Uterus (tissue), 3 donors: ENCODE measurements at regions not wholly inside any gene's neighbourhood (a gene's known extent, or its start where the extent isn't known, plus 50 kb on each side); places are given as distances from the start of the nearest gene placed in this dataset.
A peak's percentile ranks its signal among the peaks of the same experiment; 100 is the strongest.

Source experiments
- DNase-seq, 2 donors: peaks; one replicate each; pipeline ENCODE4 v3.0.0-alpha.2; 2019 to 2020
- H3K27ac ChIP-seq, 2 donors: fragments of 200-600 bp; sonication (generic); 1 replicate in 1 of 2; 2 replicates in 1 of 2; pipeline ENCODE4 v1.5.1; 2016 to 2018
- H3K27me3 ChIP-seq, 2 donors: fragments of 200-600 bp; sonication (generic); one replicate each; pipeline ENCODE4 v1.5.1; 2018 to 2019; ENCODE audit warnings: control low read depth in 1 of 2
- H3K36me3 ChIP-seq, 2 donors: fragments of 200-600 bp; sonication (generic); one replicate each; pipeline ENCODE4 v1.5.1; 2019; ENCODE audit warnings: control low read depth in 1 of 2
- H3K4me1 ChIP-seq, 2 donors: fragments of 200-600 bp; sonication (generic); one replicate each; pipeline ENCODE4 v1.5.1; 2018 to 2019; ENCODE audit warnings: control low read depth in 1 of 2
- H3K4me3 ChIP-seq, 2 donors: fragments of 200-600 bp; sonication (generic); 1 replicate in 1 of 2; 2 replicates in 1 of 2; pipeline ENCODE4 v1.5.1; 2018 to 2019; ENCODE audit warnings: mild to moderate bottlenecking in 1 of 2
- H3K9me3 ChIP-seq, 2 donors: fragments of 200-600 bp; sonication (generic); one replicate each; pipeline ENCODE4 v1.5.1; 2019; ENCODE audit warnings: control low read depth in 1 of 2
- CTCF ChIP-seq, 4 experiments: fragments of 200-600 bp in 2 of 4; fragments of 450-650 bp in 2 of 4; sonication (generic) in 2 of 4; IDR thresholded peaks; one replicate each; pipeline ENCODE4 v1.5.1; 2016 to 2019; ENCODE audit warnings: antibody characterized with exemption in 4 of 4, mild to moderate bottlenecking in 2 of 4, moderate library complexity in 1 of 4
- POLR2A ChIP-seq, 2 donors: fragments of 450-650 bp; IDR thresholded peaks; one replicate each; pipeline ENCODE4 v1.6.1; 2016; ENCODE audit warnings: antibody characterized with exemption in 2 of 2, mild to moderate bottlenecking in 1 of 2, moderate library complexity in 1 of 2
- intact Hi-C: fragments of 100-400 bp; cut with DNase I; formaldehyde crosslinking; loops from one replicate; pipeline ENCODE4 v1.15.1; 2023; ENCODE audit warnings: low total_unique reads
- donor health status: DM: yes; HTN: yes; CAD: no.

- Histone ChIP-seq H3K36me3 (no peaks in the 10 kb centered on the region), H3K9me3 (no peaks in the 10 kb centered on the region), H3K4me1 (no peaks in the 10 kb centered on the region), H3K27ac (no peak overlapping the region), H3K4me3 (no peak overlapping the region), H3K27me3 (no peaks in the 10 kb centered on the region)
- intact Hi-C loops = no loop called here
- no peak for DNase-seq
- TF ChIP-seq POLR2A (IDR thresholded peaks at IDR 0.05) (no peak), CTCF (IDR thresholded peaks at IDR 0.05) (no peak)
These were observed 524.6 kb upstream of the NOX3 start for GRCh38 chr6:155980014-155980767.

DNA sequence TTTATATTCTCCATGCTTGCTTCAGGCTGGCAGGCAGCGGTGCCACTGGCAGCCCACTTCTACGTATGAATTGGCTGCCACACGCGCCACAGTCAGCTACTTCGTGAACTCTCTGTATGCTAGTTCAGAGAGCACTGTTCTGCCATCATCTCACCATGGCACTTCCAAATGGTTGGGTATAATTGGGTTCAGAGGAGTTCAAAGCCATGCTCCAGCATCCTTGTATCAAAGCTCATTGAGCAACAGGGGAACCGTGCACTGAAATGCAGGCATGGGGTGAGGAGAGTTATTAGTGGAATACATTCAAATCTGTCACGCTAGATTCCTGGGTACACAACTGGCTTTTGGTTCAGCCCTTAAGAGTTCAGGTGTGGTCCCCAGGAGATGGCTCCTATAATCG, 519.9 kb upstream of the NOX3 start:
- DNase-seq = no peak
- no peaks in the 10 kb centered on the region for H3K27me3 ChIP-seq
- H3K4me1 ChIP-seq = peaks cover 0 to 2% of the 10 kb centered on the region in 2 donors
- H3K27ac ChIP-seq = peak overlapping the region in 1 of 2 donors; percentile 59
- intact Hi-C loops = no loop called here
- no peaks in the 10 kb centered on the region for H3K36me3 ChIP-seq
- TF ChIP-seq CTCF (IDR thresholded peaks at IDR 0.05) = no peak
- no peak for TF ChIP-seq POLR2A (IDR thresholded peaks at IDR 0.05)
- H3K4me3 ChIP-seq = no peak overlapping the region
- H3K9me3 ChIP-seq = no peaks in the 10 kb centered on the region

DNA sequence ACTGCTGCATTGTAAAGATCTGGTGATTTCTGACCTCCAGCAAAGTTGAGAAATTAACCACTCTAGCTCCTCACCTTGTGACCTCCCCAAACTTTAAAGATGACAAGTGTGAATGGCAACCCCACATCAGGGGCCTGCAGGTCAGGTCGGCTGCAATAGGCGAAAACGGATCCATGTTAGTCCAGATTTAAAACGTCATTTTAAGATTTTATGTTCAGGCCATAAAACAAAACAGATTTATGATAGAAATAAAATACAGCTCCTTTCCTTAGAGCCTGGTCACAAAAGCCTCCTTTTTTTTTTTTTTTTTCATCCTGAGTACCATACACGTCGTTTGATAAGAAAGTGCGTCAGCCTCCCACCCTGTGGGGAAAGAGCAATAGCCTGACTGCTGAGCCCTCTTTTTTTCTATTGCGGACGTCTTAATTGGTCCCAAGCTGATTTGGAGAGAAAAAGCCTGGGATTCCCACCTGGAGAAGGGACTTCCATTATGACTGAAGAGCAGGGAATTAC, 519.2 kb upstream of the NOX3 start:
- no peak for TF ChIP-seq CTCF (IDR thresholded peaks at IDR 0.05)
- no peak for TF ChIP-seq POLR2A (IDR thresholded peaks at IDR 0.05)
- peak overlapping the region; percentile 44 to 59 for H3K27ac ChIP-seq
- H3K36me3 ChIP-seq = no peaks in the 10 kb centered on the region
- peak; percentile 36 to 57 for DNase-seq
- H3K9me3 ChIP-seq = no peaks in the 10 kb centered on the region
- peaks cover 0 to 2% of the 10 kb centered on the region in 2 donors for H3K4me1 ChIP-seq
- no peaks in the 10 kb centered on the region for H3K27me3 ChIP-seq
- peak overlapping the region in 1 of 2 donors; percentile 17 for H3K4me3 ChIP-seq
- intact Hi-C loops = no loop called here

- TF ChIP-seq POLR2A (IDR thresholded peaks at IDR 0.05) (no peak), CTCF (IDR thresholded peaks at IDR 0.05) (no peak)
- Histone ChIP-seq H3K4me1 (peaks cover 0 to 2% of the 10 kb centered on the region in 2 donors), H3K27ac (peak overlapping the region; percentile 44 to 59), H3K36me3 (no peaks in the 10 kb centered on the region), H3K27me3 (no peaks in the 10 kb centered on the region), H3K9me3 (no peaks in the 10 kb centered on the region), H3K4me3 (peak overlapping the region; percentile 17 to 18)
- intact Hi-C loops = no loop called here
- peak; percentile 16 to 31 for DNase-seq
These were observed 518.7 kb upstream of the NOX3 start for GRCh38 chr6:155974359-155974758.

GRCh38 chr6:155970876-155971708, 515.5 kb upstream of the NOX3 start:
- no peak overlapping the region for H3K27ac ChIP-seq
- no peaks in the 10 kb centered on the region for H3K9me3 ChIP-seq
- H3K4me1 ChIP-seq = peaks cover 0 to 2% of the 10 kb centered on the region in 2 donors
- no peaks in the 10 kb centered on the region for H3K27me3 ChIP-seq
- intact Hi-C loops = no loop called here
- TF ChIP-seq CTCF (IDR thresholded peaks at IDR 0.05) (no peak), POLR2A (IDR thresholded peaks at IDR 0.05) (no peak)
- H3K4me3 ChIP-seq = no peak overlapping the region
- H3K36me3 ChIP-seq = no peaks in the 10 kb centered on the region
- DNase-seq = no peak
